ENCODE measurements at regions not wholly inside any gene's neighbourhood (a gene's known extent, or its start where the extent isn't known, plus 50 kb on each side); places are given as distances from the start of the nearest gene placed in this dataset.

GRCh38 chr5:52134013-52134650, 653.6 kb upstream of the ITGA1 start:
- Histone ChIP-seq H2AK5ac (ENCODE audit: low read depth, low read length) (no peak overlapping the region), H4K20me1 (replicated peaks in 1 of 2; ENCODE audit: control insufficient read depth in 1 of 2, insufficient read depth in 2 of 2, low read length in 2 of 2) (no peaks in the 10 kb centered on the region), H3K27ac (ENCODE audit: low read depth, low read length) (no peak overlapping the region), H3K18ac (ENCODE audit: extremely low read depth, low read length) (no peak overlapping the region), H3K79me1 (ENCODE audit: low read depth, low read length) (no peaks in the 10 kb centered on the region), H3K79me2 (ENCODE audit: control insufficient read depth in 1 of 2, insufficient read depth in 2 of 2, low read length in 2 of 2) (no peaks in the 10 kb centered on the region), H3K27me3 (replicated peaks in 1 of 4; ENCODE audit: control insufficient read depth in 3 of 4, extremely low read depth in 1 of 4, insufficient read depth in 3 of 4, low read length in 3 of 4) (no peaks in the 10 kb centered on the region), H3K4me3 (ENCODE audit: extremely low read depth in 1 of 4, insufficient read depth in 2 of 4, low read depth in 3 of 4, low read length in 4 of 4) (no peak overlapping the region), H3K9ac (replicated peaks in 1 of 4; ENCODE audit: extremely low read depth in 1 of 4, low read depth in 3 of 4, low read length in 3 of 4) (no peak overlapping the region), H2AFZ (ENCODE audit: low read length) (no peak overlapping the region), H3K23me2 (ENCODE audit: low read depth, low read length) (no peaks in the 10 kb centered on the region), H3K56ac (replicated peaks; ENCODE audit: insufficient read length, low read depth, low read length) (no peak overlapping the region), H3K36me3 (ENCODE audit: control insufficient read depth in 2 of 4, insufficient read depth in 4 of 4, low read length in 3 of 4) (no peaks in the 10 kb centered on the region), H2BK120ac (replicated peaks; ENCODE audit: low read depth, low read length) (no peak overlapping the region), H3K4me2 (ENCODE audit: insufficient read depth in 1 of 2, low read depth in 2 of 2, low read length in 2 of 2) (no peak overlapping the region), H2BK15ac (ENCODE audit: low read length) (no peak overlapping the region), H3K9me3 (ENCODE audit: insufficient read depth in 2 of 2, low read depth in 1 of 2, low read length in 1 of 2) (no peaks in the 10 kb centered on the region), H2BK20ac (ENCODE audit: low read length) (no peak overlapping the region), H2BK5ac (ENCODE audit: low read depth, low read length) (no peak overlapping the region), H2BK12ac (ENCODE audit: low read depth, low read length) (no peak overlapping the region), H4K91ac (replicated peaks; ENCODE audit: insufficient read length, low read length) (no peak overlapping the region), H3K23ac (ENCODE audit: insufficient read length) (no peak overlapping the region), H3K4ac (replicated peaks; ENCODE audit: insufficient read length, low read depth, low read length) (no peak overlapping the region), H4K8ac (ENCODE audit: extremely low read depth, insufficient read depth, low read length) (no peak overlapping the region), H4K5ac (ENCODE audit: insufficient read length, low read depth, low read length) (no peak overlapping the region), H3K4me1 (replicated peaks in 1 of 4; ENCODE audit: control insufficient read depth in 3 of 4, insufficient read depth in 4 of 4, low read length in 3 of 4) (no peaks in the 10 kb centered on the region), H3K14ac (ENCODE audit: insufficient read length) (no peak overlapping the region)
- no peak for DNase-seq (ENCODE audit: low read depth in 1 of 2, low spot score in 2 of 2)
- 92% methylated on average over 3 of the region's 3 CpGs; no CpG with 5 or more reads in 1 of the 2 experiments for WGBS, 2 experiments (ENCODE audit: extremely low coverage in 1 of 2, insufficient coverage in 1 of 2, insufficient read length in 1 of 2, insufficient replicate concordance in 2 of 2, low coverage in 1 of 2, low lambda C conversion rate in 2 of 2, missing lambda C conversion rate in 1 of 2)
- no peak for FAIRE-seq
- POLR2A ChIA-PET (ENCODE audit: partially characterized antibody): no interaction called here
- CTCF ChIA-PET (ENCODE audit: partially characterized antibody): interaction anchor here (1.4 kb wide), 1 partner anchor 15 kb away, joined by 3 read pairs; no protein-coding TSS in a partner anchor
- TF ChIP-seq HDAC2 (IDR thresholded peaks at IDR 0.05; ENCODE audit: borderline replicate concordance in 1 of 2, low read depth in 2 of 2, low read length in 2 of 2) (no peak), RAD21 (IDR thresholded peaks at IDR 0.05 in 1 of 2, conservative IDR thresholded peaks at IDR 0.05 in 1 of 2; ENCODE audit: low read depth in 2 of 2, low read length in 2 of 2) (no peak), ATF3 (IDR thresholded peaks at IDR 0.05; ENCODE audit: insufficient read depth, low read depth, low read length) (no peak), GTF2F1 (IDR thresholded peaks at IDR 0.05; ENCODE audit: borderline replicate concordance, low read depth, low read length) (no peak), PHF8 (conservative IDR thresholded peaks at IDR 0.05; ENCODE audit: low read depth, low read length) (no peak), RBBP5 (IDR thresholded peaks at IDR 0.05; ENCODE audit: borderline replicate concordance, low read depth, low read length) (no peak), SIX5 (IDR thresholded peaks at IDR 0.05; ENCODE audit: low read depth, low read length) (no peak), CTBP2 (IDR thresholded peaks at IDR 0.05; ENCODE audit: borderline replicate concordance, insufficient read depth, insufficient read length, low read length) (no peak), GABPA (IDR thresholded peaks at IDR 0.05; ENCODE audit: borderline replicate concordance, insufficient read depth, low read length) (no peak), CREB1 (IDR thresholded peaks at IDR 0.05) (no peak), BRCA1 (IDR thresholded peaks at IDR 0.05; ENCODE audit: low read depth, low read length) (no peak), CBX5 (IDR thresholded peaks at IDR 0.05; ENCODE audit: low read depth, low read length) (no peak), CBX8 (IDR thresholded peaks at IDR 0.05; ENCODE audit: borderline replicate concordance, low read depth, low read length) (no peak)
